VCaP (cell line): ENCODE measurements at regions not wholly inside any gene's neighbourhood (a gene's known extent, or its start where the extent isn't known, plus 50 kb on each side); places are given as distances from the start of the nearest gene placed in this dataset.

Source experiments
- H3K27ac ChIP-seq: fragments of 450-650 bp; 2 replicates; pipeline ENCODE4 v1.5.1; 2017
- CTCF ChIP-seq: fragments of 450-650 bp; conservative IDR thresholded peaks from 2 replicates; pipeline ENCODE4 v1.5.1; 2017; ENCODE audit warnings: mild to moderate bottlenecking, moderate library complexity

- no peak overlapping the region for H3K27ac ChIP-seq
- TF ChIP-seq CTCF, result no peak
Observed at GRCh38 chr1:36687312-36687711, 204.6 kb upstream of the CSF3R start.

- H3K27ac ChIP-seq, result no peak overlapping the region
- no peak for TF ChIP-seq CTCF
Observed at GRCh38 chr1:36675931-36676562, 193.3 kb upstream of the CSF3R start.

- no peak for TF ChIP-seq CTCF
Observed at GRCh38 chr1:36675106-36675505, 192.4 kb upstream of the CSF3R start.

GRCh38 chr1:36673202-36673601 is 190.5 kb upstream of the CSF3R start:
- TF ChIP-seq CTCF, result no peak
- no peak overlapping the region for H3K27ac ChIP-seq

More at GRCh38 chr1:36675106-36675505, 192.4 kb upstream of the CSF3R start:
- H3K27ac ChIP-seq, result no peak overlapping the region

GRCh38 chr1:36669262-36669661 is 186.5 kb upstream of the CSF3R start:
- no peak overlapping the region for H3K27ac ChIP-seq
- TF ChIP-seq CTCF, result no peak

GRCh38 chr1:36667836-36668235 is 185.1 kb upstream of the CSF3R start:
- no peak overlapping the region for H3K27ac ChIP-seq
- no peak for TF ChIP-seq CTCF

GRCh38 chr1:36667256-36667655 is 184.5 kb upstream of the CSF3R start:
- TF ChIP-seq CTCF, result no peak
- H3K27ac ChIP-seq, result no peak overlapping the region
